HG03025 (cell line): ENCODE measurements at regions not wholly inside any gene's neighbourhood (a gene's known extent, or its start where the extent isn't known, plus 50 kb on each side); places are given as distances from the start of the nearest gene placed in this dataset.

Source experiments
- ATAC-seq: cut with Tn5 transposase; IDR thresholded peaks from one replicate; pipeline ENCODE4 v1.9.1; 2021; ENCODE audit warnings: mild to moderate bottlenecking, moderate library complexity; ENCODE audit not compliant: unreplicated experiment, low FRiP score

DNA sequence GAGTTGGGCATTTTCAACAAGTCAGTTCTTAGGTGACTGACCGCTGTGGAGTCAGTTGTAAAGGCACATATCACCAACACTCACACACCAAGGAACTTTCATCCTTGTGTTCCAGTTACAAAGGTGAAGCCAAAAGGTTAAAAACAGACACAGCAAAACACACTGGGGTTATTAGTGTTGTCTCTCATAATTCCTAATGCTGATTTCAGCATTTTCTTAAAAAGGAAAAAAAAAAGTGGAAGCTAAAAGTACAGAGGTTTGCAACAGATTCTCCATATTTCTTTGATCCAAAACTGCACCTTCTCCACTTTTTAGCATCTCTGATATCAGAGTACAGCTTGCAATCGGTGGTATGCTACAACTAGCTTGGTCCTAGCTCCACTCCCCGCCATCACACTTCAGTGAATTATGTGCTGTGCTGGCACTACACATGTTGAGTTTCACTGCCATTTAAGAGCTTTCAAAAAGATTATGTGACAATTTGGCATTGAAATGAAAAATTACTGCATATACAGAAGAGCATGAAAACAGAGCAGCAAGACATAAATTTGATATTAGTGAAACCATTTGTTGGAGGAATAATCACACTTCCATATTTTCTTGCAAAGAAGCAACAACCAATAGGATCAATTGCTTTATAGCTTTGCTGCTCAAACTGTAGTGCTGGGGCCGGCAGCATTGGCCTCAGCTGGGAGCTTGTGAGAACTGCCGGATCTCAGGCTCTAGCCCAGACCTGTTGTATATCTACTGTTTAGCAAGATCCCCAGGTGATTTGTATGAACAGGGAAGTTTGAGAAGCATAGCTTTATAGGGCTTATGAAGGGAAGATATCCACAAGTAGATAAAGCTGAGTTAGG, 62.3 kb upstream of the DAPL1 start:
- ATAC-seq: no peak

DNA sequence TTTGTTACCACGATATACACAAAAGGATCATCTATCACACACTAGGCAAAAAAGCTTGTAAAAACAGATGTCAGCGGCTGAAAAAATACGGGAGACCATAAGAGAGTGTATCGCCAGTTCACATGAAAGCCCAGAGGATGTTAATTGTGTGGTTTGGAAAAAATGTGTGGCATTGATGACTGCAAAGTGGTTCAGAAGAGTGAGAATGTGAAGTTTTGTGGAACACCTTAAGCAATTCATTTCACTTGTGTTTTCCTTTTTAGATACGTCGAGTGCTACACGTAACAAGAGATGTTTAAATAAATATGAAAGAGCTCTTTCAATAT, 61.7 kb upstream of the DAPL1 start:
- ATAC-seq: no peak

DNA sequence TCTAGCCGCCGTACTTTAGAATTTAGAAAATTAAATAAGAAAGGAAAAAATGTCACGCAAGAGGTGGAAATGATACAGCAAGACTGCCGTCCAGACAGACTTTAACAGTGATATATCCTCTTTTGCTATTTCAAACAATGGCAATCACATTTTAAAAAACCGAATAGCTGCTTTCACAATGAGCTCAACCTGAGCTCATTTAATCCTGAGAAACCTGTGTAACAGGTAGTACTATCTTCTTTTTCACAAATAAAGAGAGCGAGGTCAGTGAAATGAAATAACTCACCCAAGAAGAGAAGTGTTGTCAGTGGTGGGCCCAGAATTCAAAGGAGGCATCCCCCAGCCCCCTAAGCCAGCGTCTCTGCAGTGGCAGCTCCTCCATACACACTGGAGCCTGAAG, 60.7 kb upstream of the DAPL1 start:
- ATAC-seq: no peak

DNA sequence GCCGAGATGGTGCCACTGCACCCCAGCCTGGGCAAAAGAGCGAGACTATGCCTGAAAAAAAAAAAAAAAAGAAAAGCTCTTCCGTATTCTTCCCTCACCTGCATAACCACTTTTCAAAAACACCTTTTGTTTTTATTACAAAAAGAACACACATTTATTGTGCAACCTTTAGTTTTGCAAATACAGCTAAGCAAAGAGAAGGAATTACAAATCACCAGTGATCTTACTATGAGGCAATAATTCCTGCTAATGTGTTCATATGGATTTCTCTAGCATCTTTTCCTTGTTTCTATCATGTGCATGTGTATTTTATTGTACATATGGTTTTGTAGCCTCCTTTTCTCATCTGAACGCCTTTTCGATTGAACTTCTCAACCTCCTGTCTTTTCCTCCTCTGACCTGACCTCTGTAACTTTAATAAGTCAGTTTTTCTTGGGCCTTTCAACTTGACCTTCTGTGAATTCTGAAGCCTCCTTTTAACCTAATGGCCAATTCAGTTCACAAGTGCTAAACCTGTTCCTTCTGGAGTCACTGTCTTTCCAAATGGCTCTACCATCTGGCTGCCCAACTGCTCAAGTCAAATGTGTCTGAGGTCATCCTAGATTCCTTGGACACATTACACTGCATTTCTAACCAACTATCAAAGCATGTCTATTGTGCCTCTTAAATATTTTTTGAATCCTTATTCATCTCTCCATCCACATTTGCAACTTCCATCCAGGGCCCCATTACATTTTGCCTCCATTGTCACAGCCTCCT, 59.1 kb upstream of the DAPL1 start:
- no peak for ATAC-seq

DNA sequence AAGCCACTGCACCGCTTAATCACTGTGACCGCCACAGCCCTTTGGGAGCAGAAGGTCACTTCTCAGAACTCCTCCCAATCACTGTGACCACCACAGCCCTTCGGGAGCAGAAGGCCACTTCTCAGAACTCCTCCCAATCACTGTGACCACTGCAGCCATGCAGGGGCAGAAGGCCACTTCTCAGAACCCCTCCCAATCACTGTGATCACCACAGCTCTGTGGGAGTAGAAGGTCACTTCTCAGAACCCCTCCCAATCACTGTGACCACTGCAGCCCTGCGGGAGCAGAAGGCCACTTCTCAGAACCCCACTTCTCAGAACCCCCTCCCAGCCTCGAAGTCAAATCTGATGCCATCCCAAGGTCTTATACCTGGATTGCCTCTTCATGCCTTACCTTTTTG, 56.8 kb upstream of the DAPL1 start:
- no peak for ATAC-seq

DNA sequence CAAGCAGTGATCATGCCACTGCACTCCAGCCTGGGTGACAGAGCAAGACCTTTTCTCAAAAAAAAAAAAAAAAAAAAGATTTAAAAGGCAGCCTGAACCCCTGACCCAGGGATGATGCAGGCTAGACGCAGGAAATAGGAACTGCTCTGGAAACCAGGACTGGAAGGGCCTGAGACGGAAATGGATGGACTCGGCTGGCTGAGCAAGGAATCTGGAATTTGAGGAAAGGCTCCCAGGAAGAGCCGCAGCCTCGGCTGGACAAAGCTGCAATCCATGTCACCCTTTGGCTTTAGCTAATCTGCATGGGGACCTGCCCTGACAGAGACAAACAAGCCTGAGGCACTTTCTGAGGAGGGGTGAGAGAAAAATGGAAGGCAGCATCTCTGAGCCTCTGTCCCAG, 55.0 kb upstream of the DAPL1 start:
- ATAC-seq: no peak

DNA sequence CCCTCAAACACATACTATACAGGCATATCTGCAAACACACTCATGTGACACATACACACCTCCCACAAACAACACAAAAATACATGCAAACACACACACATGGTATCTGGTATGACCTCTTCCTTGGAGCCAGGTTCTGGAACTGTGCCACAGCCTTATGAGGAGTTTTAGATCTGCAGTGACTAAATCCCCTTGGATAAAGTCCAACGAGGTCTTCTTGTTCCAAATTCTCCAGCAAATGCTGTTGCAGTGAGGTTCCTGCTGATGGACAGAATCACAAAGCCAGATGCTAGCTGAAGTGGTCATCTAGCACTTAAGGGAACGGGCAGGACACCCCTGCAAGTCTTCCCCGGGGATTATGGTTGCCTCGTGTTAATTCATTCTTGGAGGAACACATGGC, 54.5 kb upstream of the DAPL1 start:
- no peak for ATAC-seq

DNA sequence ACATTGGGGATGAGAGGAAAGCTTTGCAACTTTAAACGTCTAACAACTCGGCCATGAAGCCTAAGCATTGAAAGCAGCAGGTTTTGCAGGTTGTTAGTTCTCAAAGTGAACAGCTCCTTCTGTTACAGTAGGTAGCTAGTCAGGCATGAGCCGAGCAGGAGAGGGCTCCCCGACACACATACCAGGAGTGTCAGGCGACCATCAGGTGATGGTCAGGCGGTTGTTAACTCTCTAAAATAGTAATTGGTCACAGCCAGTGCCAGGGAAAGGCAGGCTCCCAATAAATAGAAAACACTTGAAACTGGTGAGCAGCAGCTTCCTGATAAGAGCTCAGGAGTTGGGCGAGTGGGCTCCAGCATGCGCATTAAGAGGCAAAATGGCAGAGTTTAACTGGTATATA, 53.5 kb upstream of the DAPL1 start:
- ATAC-seq: no peak

DNA sequence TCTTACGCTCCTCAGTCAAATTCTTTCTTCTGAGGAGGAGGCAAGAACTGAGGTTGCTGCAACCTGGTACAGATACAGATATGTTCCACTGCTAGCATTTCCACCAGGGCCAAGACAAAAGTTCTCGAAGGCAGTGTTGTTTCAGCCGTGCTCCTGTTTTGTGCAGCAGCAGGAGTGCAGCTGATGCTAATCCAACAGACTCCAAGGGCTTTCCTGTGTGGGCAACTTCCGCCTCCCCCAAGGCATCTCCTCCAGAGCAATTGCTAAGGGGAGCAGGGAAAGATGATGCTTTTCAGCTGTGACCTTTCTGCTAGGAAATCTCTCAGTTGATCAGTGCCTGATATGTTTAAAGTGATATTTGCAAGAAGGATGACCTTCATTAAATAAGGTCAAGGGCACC, 52.6 kb upstream of the DAPL1 start:
- no peak for ATAC-seq

DNA sequence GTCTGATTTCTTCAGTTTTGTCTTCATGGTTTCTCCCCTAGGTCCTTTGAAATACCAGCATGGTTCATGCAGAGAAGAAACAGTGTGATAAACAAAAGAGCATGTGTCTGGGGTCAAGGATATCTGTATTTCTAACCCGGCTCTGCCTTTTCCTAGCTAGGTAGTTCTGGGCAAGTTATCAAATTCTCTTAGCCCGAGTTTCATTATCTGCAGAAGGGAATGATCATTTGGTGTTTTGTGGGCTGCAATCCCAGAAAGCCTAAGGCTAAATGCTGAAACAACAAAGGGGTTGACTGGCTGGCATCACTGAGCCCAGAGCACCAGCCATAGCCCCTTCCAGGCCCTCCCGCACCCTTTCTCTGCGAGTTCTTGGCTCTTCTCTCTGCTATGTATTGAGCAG, 51.7 kb upstream of the DAPL1 start:
- ATAC-seq: no peak

DNA sequence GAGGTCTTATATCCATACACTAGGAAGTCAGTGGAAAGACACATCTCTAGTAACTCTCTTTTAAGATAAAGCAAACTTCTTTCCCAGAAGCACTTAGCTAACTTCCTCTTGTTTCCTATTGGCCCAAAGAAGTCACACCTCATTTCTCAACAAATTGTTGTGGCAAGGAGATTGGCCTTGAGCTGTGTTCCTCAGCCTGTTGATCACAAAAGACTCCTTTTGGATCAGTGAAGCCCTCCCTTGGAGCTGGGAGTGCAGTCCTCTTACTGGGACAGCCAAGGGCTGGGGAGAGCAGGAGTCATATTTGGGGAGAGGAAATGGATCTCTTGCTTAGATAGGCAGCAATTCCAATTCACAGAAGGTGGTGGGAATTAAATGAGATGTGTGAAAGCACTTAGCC, 51.2 kb upstream of the DAPL1 start:
- ATAC-seq: no peak

DNA sequence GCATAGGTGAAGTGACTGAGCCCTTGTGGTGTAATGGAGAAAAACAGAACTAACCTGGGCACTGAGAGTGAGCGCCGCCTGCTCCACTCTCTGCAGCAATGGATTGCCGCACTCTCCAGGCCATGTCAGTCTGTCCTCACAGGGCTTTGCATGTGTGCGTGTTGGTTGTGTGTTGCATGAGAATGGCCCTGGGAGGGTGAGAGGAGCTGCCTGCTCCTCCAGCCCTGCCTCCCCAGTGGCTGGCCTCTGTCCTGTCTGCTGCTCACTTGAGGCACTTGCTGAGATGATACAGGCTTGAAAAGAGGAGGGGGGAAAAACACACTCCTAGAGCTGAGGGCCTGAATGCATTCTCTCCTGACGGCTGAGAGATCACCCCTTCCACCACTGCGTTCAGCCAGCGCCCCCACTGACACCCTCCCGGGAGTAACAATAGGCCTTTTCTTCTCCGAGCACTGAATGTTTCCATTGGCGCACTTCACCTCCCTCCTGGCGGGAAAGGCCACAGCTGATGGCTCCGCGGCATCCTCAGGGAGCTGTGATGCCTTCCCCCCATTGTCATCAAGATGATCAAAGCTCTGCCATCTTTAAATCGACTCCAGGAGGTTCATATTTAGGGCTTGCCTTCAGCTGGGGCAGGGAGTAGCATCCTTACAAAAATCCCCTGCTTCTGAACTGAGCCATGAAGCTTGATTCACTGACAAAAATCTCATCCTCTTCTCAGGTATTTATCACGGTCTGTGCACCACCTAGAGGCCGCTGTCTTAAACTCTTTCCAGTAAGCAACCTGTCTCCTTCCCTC, 49.9 kb upstream of the DAPL1 start:
- ATAC-seq: peak; percentile 67
